H1 (cell line): ENCODE measurements at regions not wholly inside any gene's neighbourhood (a gene's known extent, or its start where the extent isn't known, plus 50 kb on each side); places are given as distances from the start of the nearest gene placed in this dataset.

ENCODE experiments used
- TF ChIP-seq, protein P1 (sequence below), 3 experiments: IDR thresholded peaks; 1 replicate in 2 of 3; 2 replicates in 1 of 3; pipeline versions ENCODE4 v1.5.1 to v1.6.1; 2011; ENCODE audit warnings: low read length in 3 of 3, mild to moderate bottlenecking in 3 of 3, inconsistent platforms in 2 of 3, low read depth in 1 of 3, moderate library complexity in 1 of 3; ENCODE audit not compliant: insufficient read depth in 1 of 3; ENCODE audit errors: control extremely low read depth in 1 of 3

DNA sequence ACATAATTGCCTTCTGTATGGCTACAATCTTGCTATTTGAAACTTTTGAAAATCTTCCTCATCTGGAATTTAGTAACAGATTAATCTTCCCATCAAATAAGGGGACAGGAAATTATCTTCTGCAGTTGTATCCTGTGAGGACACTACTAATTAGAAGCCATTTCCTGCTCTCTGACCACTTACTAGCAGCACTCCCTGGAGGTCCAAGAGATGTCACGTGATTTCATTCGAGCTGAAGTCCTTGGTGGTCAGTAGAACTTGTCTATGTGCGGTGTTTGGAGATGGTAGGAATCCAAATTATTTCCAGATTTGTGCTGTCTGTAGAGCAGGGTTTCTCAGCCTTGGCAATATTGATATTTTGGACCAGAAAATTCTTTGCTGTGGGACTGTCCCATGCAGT, 202.5 kb downstream of the TFAP2B start (continued):
- TF ChIP-seq, protein P1, sequence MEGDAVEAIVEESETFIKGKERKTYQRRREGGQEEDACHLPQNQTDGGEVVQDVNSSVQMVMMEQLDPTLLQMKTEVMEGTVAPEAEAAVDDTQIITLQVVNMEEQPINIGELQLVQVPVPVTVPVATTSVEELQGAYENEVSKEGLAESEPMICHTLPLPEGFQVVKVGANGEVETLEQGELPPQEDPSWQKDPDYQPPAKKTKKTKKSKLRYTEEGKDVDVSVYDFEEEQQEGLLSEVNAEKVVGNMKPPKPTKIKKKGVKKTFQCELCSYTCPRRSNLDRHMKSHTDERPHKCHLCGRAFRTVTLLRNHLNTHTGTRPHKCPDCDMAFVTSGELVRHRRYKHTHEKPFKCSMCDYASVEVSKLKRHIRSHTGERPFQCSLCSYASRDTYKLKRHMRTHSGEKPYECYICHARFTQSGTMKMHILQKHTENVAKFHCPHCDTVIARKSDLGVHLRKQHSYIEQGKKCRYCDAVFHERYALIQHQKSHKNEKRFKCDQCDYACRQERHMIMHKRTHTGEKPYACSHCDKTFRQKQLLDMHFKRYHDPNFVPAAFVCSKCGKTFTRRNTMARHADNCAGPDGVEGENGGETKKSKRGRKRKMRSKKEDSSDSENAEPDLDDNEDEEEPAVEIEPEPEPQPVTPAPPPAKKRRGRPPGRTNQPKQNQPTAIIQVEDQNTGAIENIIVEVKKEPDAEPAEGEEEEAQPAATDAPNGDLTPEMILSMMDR (IDR thresholded peaks at IDR 0.05; ENCODE audit: control extremely low read depth in 1 of 3, insufficient read depth in 1 of 3, low read depth in 1 of 3, low read length in 3 of 3): no peak
